ENCODE measurements at regions not wholly inside any gene's neighbourhood (a gene's known extent, or its start where the extent isn't known, plus 50 kb on each side); places are given as distances from the start of the nearest gene placed in this dataset.
A peak's percentile ranks its signal among the peaks of the same experiment; 100 is the strongest.

DNA sequence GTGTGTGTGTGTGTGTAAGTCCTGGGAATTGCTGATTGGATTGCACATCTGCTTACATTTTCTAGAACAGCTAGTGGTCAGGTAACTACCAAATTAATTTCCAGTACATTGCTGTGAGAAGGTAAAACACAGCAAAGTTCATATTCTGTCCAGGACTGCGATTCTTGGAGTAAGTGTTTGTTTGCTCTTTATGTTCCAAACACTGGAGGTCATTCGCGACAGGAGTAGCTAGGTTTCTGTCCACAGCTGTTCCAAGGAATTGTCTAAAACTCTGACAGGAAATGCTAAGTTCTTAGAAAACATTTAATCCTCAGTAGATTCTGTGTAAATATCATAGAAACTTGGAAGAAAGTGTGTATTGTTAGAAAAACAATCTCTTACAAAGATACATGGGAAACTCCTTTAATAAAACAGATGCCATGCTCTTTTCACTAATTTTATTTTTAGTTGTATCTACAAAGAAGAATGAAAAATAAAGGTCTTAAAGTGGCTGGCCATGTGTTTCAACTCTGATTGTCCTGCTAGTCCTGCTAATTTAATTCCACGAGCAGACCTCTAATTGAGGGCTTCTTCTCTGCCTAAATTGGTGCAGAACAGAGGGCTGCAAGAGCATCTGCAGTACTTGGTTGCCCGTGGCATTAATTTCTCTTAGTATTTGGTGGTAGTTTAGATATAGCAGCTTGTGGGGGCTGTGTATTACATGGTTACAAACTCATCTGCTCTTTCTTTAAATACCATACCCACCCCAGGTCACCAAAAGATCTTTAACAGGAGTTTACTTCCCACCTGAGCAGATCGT lies 464.5 kb downstream of the RASEF start:
- no peak for DNase-seq

DNA sequence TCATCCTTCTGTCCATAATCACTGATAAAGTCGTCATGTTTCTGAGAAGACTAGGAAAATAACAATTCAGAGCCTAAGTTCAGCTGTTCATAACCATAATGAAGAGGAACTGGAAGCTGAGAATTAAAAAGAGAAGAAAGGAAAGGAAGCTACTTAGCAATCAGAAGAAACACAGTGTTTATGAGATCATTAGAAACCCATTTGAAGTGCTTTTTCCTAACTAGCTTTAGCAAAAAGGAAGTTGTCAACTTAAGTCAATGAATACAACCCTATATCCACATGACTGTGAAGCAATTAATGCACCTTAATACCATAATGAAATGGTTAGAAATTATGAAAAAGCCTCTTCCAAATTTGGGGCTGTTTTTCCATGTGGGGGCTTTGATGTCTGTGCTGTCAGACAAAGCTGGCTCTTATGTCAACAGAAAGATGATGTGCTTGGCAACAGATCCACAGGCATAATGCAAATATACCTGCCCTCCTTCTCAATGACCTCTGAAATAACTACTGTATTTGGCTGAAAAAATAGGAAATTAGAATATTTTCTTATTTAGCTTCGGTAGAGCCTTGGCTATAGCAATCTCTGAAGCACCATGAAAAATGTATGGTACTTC lies 463.5 kb downstream of the RASEF start:
- no peak for DNase-seq

DNA sequence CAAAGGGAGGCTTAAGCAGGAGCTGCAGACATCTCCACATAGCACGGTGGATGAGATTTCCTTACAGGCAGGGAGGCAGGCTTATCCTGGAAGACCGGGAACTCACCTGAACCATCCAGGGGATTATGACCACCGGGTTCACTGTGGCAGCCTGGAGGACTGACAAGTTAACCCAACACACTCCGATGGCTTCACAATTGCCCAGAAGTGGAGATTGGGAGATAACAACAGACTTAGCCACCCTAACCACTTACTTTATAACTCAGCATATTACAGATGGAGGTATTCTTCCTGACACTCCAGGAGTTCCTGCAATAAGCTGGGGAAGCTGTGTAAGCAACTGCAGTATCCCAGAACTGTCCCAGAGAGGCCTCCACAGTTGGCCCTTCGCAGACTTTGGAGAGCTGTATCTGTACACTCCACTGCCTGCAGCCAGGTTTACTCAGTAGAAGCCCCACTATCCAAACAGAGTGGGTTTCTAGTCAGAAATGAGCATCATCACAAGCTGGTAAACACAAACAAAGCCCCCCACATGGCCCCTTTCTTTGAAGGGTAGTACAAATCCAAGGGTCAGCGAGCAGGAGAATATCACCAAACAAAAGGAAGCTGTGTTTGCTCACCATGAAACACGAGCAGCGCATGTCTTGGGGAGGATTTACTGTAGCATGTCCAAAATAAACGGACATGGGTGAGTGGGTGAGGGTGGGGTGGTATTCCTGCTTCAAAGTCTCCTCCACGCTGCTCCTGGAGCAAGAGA lies 462.2 kb downstream of the RASEF start:
- DNase-seq, result no peak

DNA sequence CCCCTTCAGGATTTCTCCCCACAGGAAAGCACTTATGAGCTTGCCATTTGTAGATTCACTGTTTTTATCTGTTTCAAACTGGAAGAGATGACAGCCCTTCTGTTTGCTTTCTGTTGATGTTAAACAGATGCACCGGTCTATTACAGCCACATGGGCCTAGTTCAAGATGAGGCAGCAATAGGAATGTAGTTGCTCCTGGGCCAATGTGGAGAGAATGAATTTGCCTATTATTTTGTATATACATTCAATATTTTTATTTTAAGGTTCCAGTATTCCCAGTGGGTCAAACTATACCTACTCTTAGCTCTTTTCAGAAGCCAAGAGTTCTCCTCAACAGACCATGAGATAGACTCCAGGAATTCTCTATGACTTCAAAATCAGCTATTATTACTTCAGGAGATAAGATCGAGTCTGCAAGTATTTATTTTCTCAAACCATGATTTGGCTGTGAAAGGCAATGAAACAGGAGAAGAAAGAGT lies 461.6 kb downstream of the RASEF start:
- DNase-seq, result no peak

DNA sequence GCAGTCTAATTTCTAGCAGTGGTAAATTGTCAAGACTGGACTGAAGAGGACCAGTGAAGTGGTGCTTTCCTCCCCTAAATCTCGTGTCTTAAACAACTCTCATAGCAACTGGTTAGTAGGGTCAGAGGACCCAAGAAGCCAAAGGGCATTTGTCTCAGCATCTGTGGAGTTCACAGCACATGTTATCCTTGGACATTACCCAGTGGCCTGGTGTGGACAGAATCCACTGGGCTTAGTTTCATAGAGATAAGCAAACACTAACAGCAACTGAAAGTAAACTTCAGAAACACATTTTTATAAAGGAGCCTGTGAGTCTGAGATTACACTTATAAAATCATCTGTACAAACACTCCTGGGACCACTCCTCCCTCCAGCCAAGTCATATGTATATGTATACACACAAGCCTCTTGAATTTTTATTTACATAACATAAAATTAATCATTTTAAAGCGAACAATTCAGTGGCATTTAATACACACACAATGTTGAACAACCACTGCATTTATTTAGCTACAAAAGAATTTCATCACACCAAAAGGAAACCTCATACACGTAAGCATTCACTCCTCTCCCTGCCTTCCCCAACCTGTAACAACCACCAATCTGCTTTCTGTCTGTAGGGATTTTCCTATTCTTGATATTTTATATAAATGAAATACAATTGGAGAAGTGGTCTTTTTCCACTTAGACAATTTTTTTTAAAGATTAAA lies 457.8 kb downstream of the RASEF start:
- DNase-seq, result no peak

DNA sequence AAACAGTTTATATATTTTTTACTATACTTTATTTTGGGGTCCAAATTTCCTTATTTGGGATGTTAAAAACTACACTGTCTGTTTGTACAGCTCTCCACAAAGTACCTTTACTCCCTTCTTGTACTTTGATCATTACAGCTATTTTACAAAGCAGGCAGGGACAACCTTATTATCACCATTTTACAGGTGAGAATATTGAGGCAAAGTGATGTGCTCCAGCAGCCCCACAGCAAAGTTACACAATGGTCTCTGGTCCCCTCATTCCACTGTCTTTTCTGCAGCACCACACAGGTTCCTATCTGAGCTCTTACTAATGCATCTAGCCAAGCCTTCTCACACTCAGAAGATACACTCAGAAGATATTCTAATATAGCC lies 457.3 kb downstream of the RASEF start:
- DNase-seq, result no peak

DNA sequence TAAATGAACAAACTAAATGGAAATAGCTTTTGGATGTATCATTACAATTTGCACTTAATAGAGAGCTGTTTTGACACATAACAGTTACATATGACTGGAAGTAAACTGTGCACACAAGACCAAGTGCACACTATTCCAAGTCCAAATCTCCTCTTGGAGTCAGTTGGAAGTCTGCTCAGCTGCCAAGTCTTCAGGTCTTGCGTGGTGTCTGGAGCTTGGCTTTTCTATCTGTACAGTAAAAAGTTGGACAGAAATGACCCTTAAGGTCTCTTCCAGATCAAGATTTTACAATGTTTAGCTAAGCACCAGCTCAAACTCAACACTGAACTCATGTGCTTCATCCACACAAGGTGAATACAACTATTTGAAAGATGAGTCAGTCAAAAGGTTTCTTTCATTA lies 456.9 kb downstream of the RASEF start:
- no peak for DNase-seq

DNA sequence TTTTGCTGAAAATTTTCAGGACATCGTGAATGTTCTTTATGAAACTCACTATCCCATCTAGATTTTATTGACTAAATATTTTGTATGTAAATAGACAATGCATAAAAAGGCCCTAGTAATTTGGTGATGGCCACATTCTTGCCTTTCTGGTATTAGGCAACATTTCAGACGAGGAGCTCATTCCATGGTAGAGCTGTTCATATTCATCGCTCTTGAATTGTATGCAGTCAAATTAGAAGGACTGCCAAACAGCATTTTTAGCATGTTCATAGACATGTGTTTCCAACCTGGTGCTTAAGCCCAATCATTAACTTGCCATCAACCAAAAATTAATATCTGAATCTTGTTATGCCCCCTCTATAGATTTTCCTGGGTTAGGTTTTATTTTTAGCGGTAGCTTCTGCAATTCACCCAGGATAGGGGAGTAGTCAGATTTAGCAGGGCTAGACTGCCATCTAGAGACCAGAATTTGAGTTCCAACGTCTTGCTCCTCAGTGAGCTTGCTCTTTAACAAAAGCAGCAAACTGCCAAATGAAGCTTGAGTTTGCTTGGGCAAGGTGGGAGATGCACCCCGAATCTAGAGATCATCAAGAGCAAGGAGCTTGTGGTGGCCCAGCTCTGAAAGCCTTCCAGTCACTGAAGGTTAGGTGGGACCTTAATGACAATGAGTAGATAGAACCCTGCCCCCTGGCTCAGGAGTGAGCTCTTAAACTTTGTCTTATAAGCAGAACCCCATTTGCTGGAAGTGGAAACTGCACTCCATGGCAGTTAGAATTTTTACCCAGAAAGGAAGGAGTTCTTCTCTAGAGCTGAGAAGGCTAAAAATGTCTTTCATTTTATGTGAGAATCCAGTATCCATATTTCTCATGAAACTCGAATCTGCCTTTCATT lies 456.2 kb downstream of the RASEF start:
- peak; percentile 50 for DNase-seq

DNA sequence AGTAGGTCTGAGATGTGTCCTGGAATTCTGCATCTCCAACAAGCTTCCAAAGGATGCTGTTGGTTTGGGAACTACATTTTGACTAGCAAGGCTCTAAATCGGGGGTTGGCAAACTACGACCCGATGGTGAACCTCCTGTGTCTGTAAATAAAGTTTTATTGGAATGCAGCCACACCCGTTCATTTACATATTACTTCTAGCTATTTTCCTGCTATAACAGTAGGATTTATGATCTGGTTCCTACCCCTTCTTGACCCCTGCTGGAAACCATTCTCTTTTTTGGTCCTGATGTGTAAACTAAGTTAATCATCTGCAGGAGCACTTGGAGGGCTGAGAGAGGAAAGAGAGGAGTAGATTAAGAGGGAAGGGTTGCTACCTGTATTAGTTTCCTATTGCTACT lies 454.5 kb downstream of the RASEF start:
- no peak for DNase-seq

DNA sequence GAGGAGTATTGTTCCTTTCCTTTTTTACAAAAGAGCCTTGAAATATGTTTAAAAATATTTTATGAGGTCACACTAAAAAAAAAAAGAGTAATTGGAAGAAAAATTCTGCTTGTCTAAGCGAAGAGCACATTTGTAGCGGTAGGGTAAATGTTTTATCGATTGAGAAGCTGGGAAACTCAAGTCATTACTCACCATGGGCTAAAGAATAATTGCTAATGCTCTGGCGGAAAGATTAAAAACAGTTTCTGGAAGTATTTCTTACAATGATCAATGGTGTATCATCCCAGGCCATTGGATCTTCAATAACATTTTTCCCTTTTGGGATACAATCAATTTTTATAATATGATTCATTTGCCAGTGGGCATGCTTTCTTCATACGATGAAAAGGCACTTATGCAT lies 450.0 kb downstream of the RASEF start:
- no peak for DNase-seq

DNA sequence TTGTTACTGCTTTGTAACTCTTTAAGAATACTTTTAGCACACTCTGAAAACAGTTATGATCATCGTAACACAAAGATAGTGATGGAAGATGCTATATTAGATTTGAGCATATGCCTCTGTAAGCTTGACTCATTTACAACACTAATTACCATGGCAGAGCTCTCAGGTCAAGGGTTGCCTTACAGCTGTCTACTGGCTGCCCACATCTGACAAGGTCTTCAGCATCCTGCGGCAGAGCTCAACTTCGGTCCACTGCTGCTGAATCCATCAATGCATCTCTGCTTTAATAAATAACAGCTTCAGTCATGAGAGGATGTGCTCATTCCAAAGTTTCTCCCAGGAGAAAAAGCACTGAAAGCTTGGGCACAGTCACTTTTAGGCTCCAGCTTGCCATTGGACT lies 449.4 kb downstream of the RASEF start:
- DNase-seq, result no peak

DNA sequence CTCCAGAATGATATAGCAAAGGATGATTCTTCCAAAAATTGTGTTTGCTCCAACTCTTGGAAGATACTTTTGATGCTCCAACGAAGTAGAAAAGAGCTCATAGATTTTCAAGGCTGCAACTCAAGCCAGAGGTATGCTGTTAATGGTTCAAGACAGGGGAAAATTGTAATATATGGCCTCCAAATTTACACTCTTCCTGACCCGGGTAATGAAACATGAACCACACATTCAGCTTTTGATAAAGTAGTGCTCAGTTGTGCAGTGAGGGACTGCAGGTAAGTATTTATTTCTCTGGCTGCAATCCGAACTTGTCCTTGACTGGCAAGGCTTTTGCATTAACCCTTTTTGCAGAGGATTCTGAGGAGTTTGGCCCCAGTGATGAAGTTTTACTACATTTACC lies 446.4 kb downstream of the RASEF start:
- DNase-seq, result no peak

DNA sequence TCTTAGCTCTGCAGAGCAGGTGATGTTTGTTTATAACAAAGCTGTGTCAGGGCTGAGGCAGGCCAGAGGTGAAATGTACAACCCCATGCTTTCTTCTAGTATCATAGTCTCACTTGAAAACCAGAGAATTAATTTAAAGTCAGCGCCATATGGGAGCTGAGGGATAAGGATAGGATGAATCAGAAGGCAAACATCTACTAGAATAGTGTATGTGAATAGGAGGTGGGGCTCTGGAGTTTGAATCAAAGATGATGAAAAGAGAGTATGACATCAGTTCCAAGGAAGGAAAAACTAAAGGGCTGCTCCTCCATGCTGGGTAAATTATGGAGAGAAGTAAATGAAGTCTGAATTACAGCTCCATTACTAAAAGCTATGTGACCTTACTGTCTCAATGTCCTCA lies 441.5 kb downstream of the RASEF start:
- no peak for DNase-seq

DNA sequence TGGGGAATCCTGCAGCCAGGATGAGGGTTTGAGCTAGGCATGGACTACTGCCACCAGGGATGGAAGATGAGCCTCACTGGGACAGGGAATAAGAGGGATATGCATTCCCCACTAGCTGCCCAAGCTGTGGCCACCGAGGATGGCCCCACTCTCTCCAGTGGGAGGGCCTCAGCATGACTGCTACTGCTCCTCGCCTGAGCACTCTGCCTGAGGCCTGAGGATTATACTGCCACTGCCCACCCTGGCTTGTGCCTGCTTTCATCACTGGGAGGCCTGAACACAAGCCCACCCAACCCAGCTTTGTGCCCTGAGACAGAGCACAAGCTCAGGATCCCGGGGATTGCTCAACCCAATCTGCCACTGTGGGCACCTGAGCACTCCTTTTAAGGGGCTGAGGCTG lies 425.6 kb downstream of the RASEF start:
- DNase-seq, result no peak

DNA sequence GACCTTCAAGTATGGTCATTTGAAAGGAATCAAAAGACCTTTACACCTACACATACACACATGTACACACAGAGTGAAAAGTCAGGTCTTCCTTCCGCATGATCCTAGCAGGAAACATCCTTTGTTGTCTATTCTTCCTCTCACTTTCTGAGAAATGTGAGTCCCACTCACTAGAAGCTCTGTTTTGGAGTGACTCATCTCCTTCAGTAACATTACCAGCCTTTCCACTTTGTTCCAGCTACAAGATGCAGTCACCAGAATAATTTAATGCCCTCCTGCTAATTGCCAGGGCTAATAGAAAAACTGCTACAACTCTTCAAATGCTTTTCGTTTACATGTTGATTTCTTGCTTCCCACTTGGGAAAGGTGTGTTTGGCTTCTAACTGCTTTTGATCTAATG lies 417.3 kb downstream of the RASEF start:
- DNase-seq, result no peak

DNA sequence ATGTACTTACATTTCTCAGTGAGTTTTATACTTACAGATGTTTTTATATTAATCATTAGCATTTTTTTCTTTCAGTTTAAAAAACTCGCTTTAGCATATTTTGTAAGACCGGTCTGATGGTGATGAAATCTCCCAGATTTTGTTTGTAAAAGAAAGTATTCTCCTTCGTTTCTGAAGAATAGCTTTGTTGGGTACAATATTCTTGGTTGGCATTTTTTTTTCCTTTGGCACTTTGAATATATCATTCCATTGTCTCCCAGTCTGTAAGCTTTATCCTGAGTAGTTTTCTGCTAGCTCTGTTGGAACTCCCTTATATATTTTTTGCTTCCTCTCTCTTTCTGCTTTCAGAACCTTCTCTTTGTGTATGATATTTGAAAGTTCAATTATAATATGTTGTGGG lies 412.6 kb downstream of the RASEF start:
- DNase-seq, result no peak

DNA sequence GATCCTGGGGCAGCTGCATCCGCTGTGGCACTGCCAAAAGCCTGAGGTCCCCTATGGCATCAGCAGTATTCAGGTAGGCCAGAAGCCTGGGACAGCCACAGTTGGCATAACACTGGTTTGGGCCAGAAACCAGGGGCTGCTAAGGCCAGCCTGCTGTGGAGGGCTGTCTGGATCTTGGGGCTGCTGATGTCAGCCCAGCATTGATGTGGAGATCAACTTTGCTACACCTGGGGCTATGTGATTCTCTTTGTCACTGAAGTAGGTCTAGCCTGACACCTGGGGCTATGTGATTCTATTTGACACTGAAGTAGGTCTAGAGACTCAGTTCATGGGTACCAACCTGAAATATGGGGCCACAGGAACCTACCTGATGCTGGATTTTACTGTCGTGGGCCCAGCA lies 411.5 kb downstream of the RASEF start:
- no peak for DNase-seq

DNA sequence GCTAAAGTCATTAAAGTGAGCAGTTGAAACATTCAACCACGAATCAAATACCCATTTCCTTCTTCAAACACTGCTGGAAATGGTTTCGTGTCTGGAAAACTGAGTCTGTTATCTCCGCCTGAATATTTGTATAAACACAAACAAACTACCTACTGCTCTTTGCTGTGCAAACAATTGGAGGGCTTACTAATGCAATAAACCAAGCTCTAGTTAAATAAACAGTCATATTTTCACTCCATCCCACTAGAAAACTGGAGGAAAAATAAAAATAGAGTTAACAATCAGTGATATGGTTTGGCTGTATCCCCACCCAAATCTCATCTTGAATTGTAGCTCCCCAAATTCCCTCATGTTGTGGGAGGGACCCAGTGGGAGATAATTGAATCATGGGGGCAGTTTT lies 397.6 kb downstream of the RASEF start:
- no peak for DNase-seq

DNA sequence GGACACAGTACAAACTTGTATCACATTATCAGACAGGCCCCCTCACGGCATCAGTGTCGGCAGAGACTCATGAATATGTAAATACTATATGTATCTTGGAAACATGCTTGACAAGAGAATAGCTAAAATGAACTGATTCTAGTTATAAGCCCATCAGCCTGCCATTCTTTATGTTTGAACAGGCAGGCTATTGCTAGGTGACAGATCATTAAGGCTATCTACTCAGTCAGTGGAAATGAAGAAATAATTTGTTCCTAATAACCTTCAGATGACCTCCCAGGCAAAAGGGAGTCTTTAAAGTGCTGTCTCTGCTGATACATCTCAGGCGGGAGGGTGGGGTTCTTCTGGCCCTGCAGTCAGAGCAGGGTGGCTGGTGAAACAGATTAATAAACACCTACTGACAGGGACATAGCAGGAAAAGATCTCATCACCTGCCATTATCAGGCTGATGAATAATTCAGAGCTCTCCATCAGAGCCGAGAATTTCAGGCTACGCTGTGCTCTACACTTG lies 394.2 kb downstream of the RASEF start:
- DNase-seq, result no peak

DNA sequence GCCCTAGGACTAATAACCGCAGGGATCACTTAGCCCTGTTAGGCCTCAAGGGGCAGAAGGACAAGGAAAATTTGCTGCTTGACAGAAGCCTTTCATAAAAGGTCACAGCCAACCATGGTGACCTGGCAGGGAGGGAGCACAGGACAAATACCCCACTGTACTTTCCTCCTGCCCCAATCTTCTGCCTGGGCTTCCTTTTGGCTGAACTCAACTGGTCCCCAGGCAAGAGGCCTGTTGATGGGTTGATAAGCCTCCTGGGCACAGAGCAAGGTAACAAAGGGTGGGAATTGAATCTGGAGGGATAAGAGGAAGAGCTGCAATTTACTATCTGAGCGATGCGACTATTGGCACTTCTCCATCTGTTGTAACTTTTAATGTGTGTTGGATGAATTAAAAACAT lies 392.9 kb downstream of the RASEF start:
- no peak for DNase-seq

DNA sequence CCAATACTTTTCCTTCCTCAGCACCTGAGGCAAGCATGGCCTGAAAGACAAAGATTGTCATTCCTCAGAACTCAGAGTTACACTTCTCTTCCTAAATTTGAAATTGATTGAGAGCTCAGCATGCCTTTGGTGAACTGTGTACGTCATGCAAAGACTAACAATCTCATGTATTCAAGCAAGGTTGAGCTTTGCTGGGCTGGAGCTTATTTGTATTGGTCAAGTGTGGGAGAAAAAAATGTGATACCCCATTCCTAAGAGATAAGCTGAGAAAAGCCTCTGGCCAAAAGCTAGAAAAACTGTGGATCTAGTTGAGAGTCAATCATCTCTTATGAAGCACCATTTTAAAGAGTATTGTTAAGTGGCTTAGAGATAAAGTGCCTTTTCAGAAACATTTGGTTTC lies 392.2 kb downstream of the RASEF start:
- DNase-seq, result no peak

DNA sequence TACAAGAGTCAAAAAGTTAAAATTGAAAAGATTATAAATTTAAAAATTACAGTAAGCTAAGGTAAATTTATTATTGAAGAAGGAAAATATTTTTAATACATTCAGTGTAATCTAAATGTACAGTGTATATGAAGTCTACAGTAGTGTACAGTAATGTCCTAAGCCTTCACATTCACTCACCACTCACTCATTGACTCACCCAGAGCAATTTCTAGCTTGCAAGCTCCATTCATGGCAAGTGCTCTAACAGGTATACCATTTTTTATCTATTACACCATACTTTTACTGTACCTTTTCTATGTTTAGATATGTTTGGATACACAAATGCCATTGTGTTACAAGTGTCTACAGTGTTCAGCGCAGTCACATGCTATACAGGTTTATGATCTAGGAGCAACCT lies 389.7 kb downstream of the RASEF start:
- DNase-seq, result no peak
